HG02798 (cell line): ENCODE measurements at regions not wholly inside any gene's neighbourhood (a gene's known extent, or its start where the extent isn't known, plus 50 kb on each side); places are given as distances from the start of the nearest gene placed in this dataset.
"Not testable (repeated sequence)": the region's sequence is repeated elsewhere in the genome, so short reads cannot be mapped to it uniquely, and the experiment has no call there.

Experiments used
- ATAC-seq: cut with Tn5 transposase; IDR thresholded peaks from one replicate; pipeline ENCODE4 v1.9.1; 2021; ENCODE audit warnings: mild to moderate bottlenecking; ENCODE audit not compliant: unreplicated experiment, poor library complexity

- ATAC-seq: no peak
Measured at GRCh38 chr21:39084979-39085729, 98.1 kb downstream of the PSMG1 start.

- ATAC-seq: no peak
Measured at GRCh38 chr21:39084073-39084472, 99.2 kb downstream of the PSMG1 start.

GRCh38 chr21:39083377-39084008, 99.8 kb downstream of the PSMG1 start:
- ATAC-seq: no peak

- ATAC-seq: no peak
Measured at GRCh38 chr21:39082656-39083376, 100.4 kb downstream of the PSMG1 start.

GRCh38 chr21:39080366-39080765, 102.9 kb downstream of the PSMG1 start:
- no peak for ATAC-seq

GRCh38 chr21:39079617-39080016, 103.6 kb downstream of the PSMG1 start:
- ATAC-seq: no peak

GRCh38 chr21:39078322-39079065, 104.8 kb downstream of the PSMG1 start:
- no peak for ATAC-seq

GRCh38 chr21:39077876-39078275, 105.4 kb downstream of the PSMG1 start:
- no peak for ATAC-seq

GRCh38 chr21:39074508-39074907, 108.7 kb downstream of the PSMG1 start:
- ATAC-seq: no peak

- ATAC-seq: no peak
Measured at GRCh38 chr21:39073717-39074116, 109.5 kb downstream of the PSMG1 start.

GRCh38 chr21:39073063-39073462, 110.2 kb downstream of the PSMG1 start:
- no peak for ATAC-seq

- no peak for ATAC-seq
Measured at GRCh38 chr21:39072468-39072867, 110.8 kb downstream of the PSMG1 start.

GRCh38 chr21:39071623-39072214, 111.5 kb downstream of the PSMG1 start:
- ATAC-seq: no peak

GRCh38 chr21:39069856-39070255, 113.4 kb downstream of the PSMG1 start:
- not testable (repeated sequence) for ATAC-seq

- no peak for ATAC-seq
Measured at GRCh38 chr21:39066829-39067780, 116.1 kb downstream of the PSMG1 start.

- ATAC-seq: no peak
Measured at GRCh38 chr21:39065917-39066316, 117.3 kb downstream of the PSMG1 start.

GRCh38 chr21:39064325-39065012, 118.8 kb downstream of the PSMG1 start:
- no peak for ATAC-seq

GRCh38 chr21:39063517-39063916, 119.7 kb downstream of the PSMG1 start:
- ATAC-seq: no peak

- ATAC-seq: no peak
Measured at GRCh38 chr21:39062196-39062595, 121.1 kb downstream of the PSMG1 start.
